H1 (cell line): ENCODE measurements at regions not wholly inside any gene's neighbourhood (a gene's known extent, or its start where the extent isn't known, plus 50 kb on each side); places are given as distances from the start of the nearest gene placed in this dataset.

Source experiments
- CTCF ChIA-PET: fragments of 300-600 bp; sonication (Branson Sonifier 250); formaldehyde crosslinking; loops from one replicate; lab custom pipeline; 2021; ENCODE audit not compliant: partially characterized antibody; lab: Charles Lee
- POLR2A ChIA-PET: fragments of 300-600 bp; sonication (Branson Sonifier 250); formaldehyde crosslinking; loops from one replicate; lab custom pipeline; 2021; ENCODE audit warnings: inconsistent platforms; ENCODE audit not compliant: partially characterized antibody; lab: Charles Lee
- DNase-seq, 2 experiments: peaks; one replicate each; pipeline versions ENCODE4 v3.0.0 to v3.0.0-alpha.2; 2010 to 2022; ENCODE audit warnings: low spot score in 2 of 2, low read depth in 1 of 2, mixed read lengths in 1 of 2
- FAIRE-seq: peaks from 2 replicates; lab custom pipeline; 2011; peaks lifted over from hg19 to GRCh38; lab: Jason Lieb, UNC
- H2AFZ ChIP-seq: 2 replicates; pipeline ENCODE4 v1.8.1; 2012; ENCODE audit warnings: low read length, inconsistent platforms
- H2AK5ac ChIP-seq: 2 replicates; pipeline ENCODE4 v1.6.1; 2013; ENCODE audit warnings: low read depth, low read length
- H2BK120ac ChIP-seq: replicated peaks from 2 replicates; pipeline ENCODE3; 2013; ENCODE audit warnings: low read depth, low read length, inconsistent platforms
- H2BK12ac ChIP-seq: 2 replicates; pipeline ENCODE4 v1.6.1; 2013; ENCODE audit warnings: low read depth, low read length
- H2BK15ac ChIP-seq: 2 replicates; pipeline ENCODE4 v1.6.1; 2013; ENCODE audit warnings: low read length
- H2BK20ac ChIP-seq: 2 replicates; pipeline ENCODE4 v1.6.1; 2013; ENCODE audit warnings: low read length
- H2BK5ac ChIP-seq: 2 replicates; pipeline ENCODE4 v1.6.1; 2013; ENCODE audit warnings: low read depth, low read length
- H3K14ac ChIP-seq: 2 replicates; pipeline ENCODE4 v1.6.1; 2013; ENCODE audit warnings: inconsistent platforms; ENCODE audit not compliant: insufficient read length
- H3K18ac ChIP-seq: 2 replicates; pipeline ENCODE4 v1.6.1; 2013; ENCODE audit warnings: low read length; ENCODE audit errors: extremely low read depth
- H3K23ac ChIP-seq: 2 replicates; pipeline ENCODE4 v1.6.1; 2013; ENCODE audit warnings: inconsistent platforms; ENCODE audit not compliant: insufficient read length
- H3K23me2 ChIP-seq: 2 replicates; pipeline ENCODE4 v1.6.1; 2013; ENCODE audit warnings: low read depth, low read length
- H3K27ac ChIP-seq: 2 replicates; pipeline ENCODE4 v1.6.1; 2011; ENCODE audit warnings: low read depth, low read length, inconsistent platforms
- H3K27me3 ChIP-seq, 4 experiments: replicated peaks in 1 of 4; 1 replicate in 1 of 4; 2 replicates in 3 of 4; pipeline versions ENCODE4 v1.6.1 to v1.8.1; 2011 to 2013; ENCODE audit warnings: low read length in 3 of 4, mild to moderate bottlenecking in 3 of 4, inconsistent platforms in 2 of 4, mixed read lengths in 2 of 4, moderate library complexity in 1 of 4; ENCODE audit not compliant: control insufficient read depth in 3 of 4, insufficient read depth in 3 of 4; ENCODE audit errors: extremely low read depth in 1 of 4
- H3K36me3 ChIP-seq, 4 experiments: 2 replicates each; pipeline versions ENCODE4 v1.6.1 to v1.8.1; 2011 to 2013; ENCODE audit warnings: mild to moderate bottlenecking in 4 of 4, low read length in 3 of 4, moderate library complexity in 2 of 4, control low read depth in 1 of 4, inconsistent platforms in 1 of 4; ENCODE audit not compliant: insufficient read depth in 4 of 4, control insufficient read depth in 2 of 4
- H3K4ac ChIP-seq: replicated peaks from 2 replicates; pipeline ENCODE3; 2013; ENCODE audit warnings: low read length, low read depth, mixed read lengths, inconsistent platforms; ENCODE audit not compliant: insufficient read length
- H3K4me1 ChIP-seq, 4 experiments: replicated peaks in 1 of 4; 1 replicate in 1 of 4; 2 replicates in 3 of 4; pipeline versions ENCODE4 v1.6.1 to v1.8.1; 2011 to 2013; ENCODE audit warnings: low read length in 3 of 4, inconsistent platforms in 2 of 4, mixed read lengths in 1 of 4; ENCODE audit not compliant: insufficient read depth in 4 of 4, control insufficient read depth in 3 of 4
- H3K4me2 ChIP-seq, 2 experiments: 2 replicates each; pipeline versions ENCODE4 v1.6.1 to v1.8.1; 2011 to 2013; ENCODE audit warnings: low read depth in 2 of 2, low read length in 2 of 2, control low read depth in 1 of 2, inconsistent platforms in 1 of 2, mild to moderate bottlenecking in 1 of 2; ENCODE audit not compliant: insufficient read depth in 1 of 2
- H3K4me3 ChIP-seq, 4 experiments: fragments of 200-600, 300-600 bp in 1 of 4; sonication (generic), shearing (Covaris generic), sonication (Bioruptor Twin) in 1 of 4; 2 replicates each; pipeline versions ENCODE4 v1.5.1 to v1.8.1; 2011 to 2016; ENCODE audit warnings: low read length in 4 of 4, low read depth in 3 of 4, control low read depth in 2 of 4, inconsistent platforms in 2 of 4, mild to moderate bottlenecking in 2 of 4, mixed read lengths in 1 of 4, moderate library complexity in 1 of 4; ENCODE audit not compliant: insufficient read depth in 2 of 4; ENCODE audit errors: extremely low read depth in 1 of 4
- H3K56ac ChIP-seq: replicated peaks from 2 replicates; pipeline ENCODE3; 2013; ENCODE audit warnings: low read depth, mild to moderate bottlenecking, mixed read lengths, low read length, inconsistent platforms; ENCODE audit not compliant: insufficient read length
- H3K79me1 ChIP-seq: 2 replicates; pipeline ENCODE4 v1.6.1; 2013; ENCODE audit warnings: low read depth, low read length, control low read depth
- H3K79me2 ChIP-seq, 2 experiments: 2 replicates each; pipeline versions ENCODE4 v1.6.1 to v1.8.1; 2012 to 2013; ENCODE audit warnings: low read length in 2 of 2, mild to moderate bottlenecking in 2 of 2, inconsistent platforms in 1 of 2; ENCODE audit not compliant: insufficient read depth in 2 of 2, control insufficient read depth in 1 of 2
- H3K9ac ChIP-seq, 4 experiments: replicated peaks in 1 of 4; 1 replicate in 1 of 4; 2 replicates in 3 of 4; pipeline versions ENCODE4 v1.6.1 to v1.8.1; 2011 to 2013; ENCODE audit warnings: low read depth in 3 of 4, low read length in 3 of 4, control low read depth in 2 of 4, mild to moderate bottlenecking in 2 of 4, moderate library complexity in 2 of 4, inconsistent platforms in 1 of 4; ENCODE audit errors: extremely low read depth in 1 of 4
- H3K9me3 ChIP-seq, 2 experiments: 2 replicates each; pipeline versions ENCODE4 v1.6.1 to v1.8.1; 2012 to 2013; ENCODE audit warnings: mild to moderate bottlenecking in 2 of 2, moderate library complexity in 2 of 2, control low read depth in 1 of 2, inconsistent platforms in 1 of 2, low read depth in 1 of 2, low read length in 1 of 2, mixed read lengths in 1 of 2; ENCODE audit not compliant: insufficient read depth in 2 of 2
- H4K20me1 ChIP-seq, 2 experiments: replicated peaks in 1 of 2; 2 replicates each; pipeline versions ENCODE3 to v1.8.1; 2011 to 2013; ENCODE audit warnings: inconsistent platforms in 2 of 2, low read length in 2 of 2, mild to moderate bottlenecking in 1 of 2; ENCODE audit not compliant: insufficient read depth in 2 of 2, control insufficient read depth in 1 of 2
- H4K5ac ChIP-seq: 2 replicates; pipeline ENCODE4 v1.6.1; 2013; ENCODE audit warnings: low read length, low read depth, mixed read lengths, inconsistent platforms; ENCODE audit not compliant: insufficient read length
- H4K8ac ChIP-seq: 2 replicates; pipeline ENCODE4 v1.8.0; 2013; ENCODE audit warnings: mild to moderate bottlenecking, moderate library complexity, low read length, inconsistent platforms; ENCODE audit not compliant: insufficient read depth; ENCODE audit errors: extremely low read depth
- H4K91ac ChIP-seq: replicated peaks from 2 replicates; pipeline ENCODE3; 2013; ENCODE audit warnings: low read length, mixed read lengths, inconsistent platforms; ENCODE audit not compliant: insufficient read length
- CTBP2 ChIP-seq: IDR thresholded peaks from 2 replicates; pipeline ENCODE4 v1.7.0; 2011; ENCODE audit warnings: borderline replicate concordance, mild to moderate bottlenecking, moderate library complexity, mixed read lengths, low read length; ENCODE audit not compliant: insufficient read depth, insufficient read length
- GTF2F1 ChIP-seq: IDR thresholded peaks from 2 replicates; pipeline ENCODE4 v1.6.1; 2012; ENCODE audit warnings: low read depth, low read length, improper control_type of control experiment, borderline replicate concordance
- NANOG ChIP-seq: IDR thresholded peaks from 2 replicates; pipeline ENCODE4 v1.6.1; 2011; ENCODE audit warnings: low read length, low read depth, mild to moderate bottlenecking, inconsistent platforms; ENCODE audit not compliant: insufficient read depth, poor library complexity, severe bottlenecking
- POLR2A ChIP-seq, 2 experiments: IDR thresholded peaks; 1 replicate in 1 of 2; 2 replicates in 1 of 2; pipeline ENCODE4 v1.6.1; 2011; ENCODE audit warnings: low read depth in 2 of 2, low read length in 2 of 2, mild to moderate bottlenecking in 2 of 2; ENCODE audit errors: control extremely low read depth in 1 of 2
- WGBS, 2 experiments: shearing (Covaris generic) in 1 of 2; methylation state at CpG; one replicate each; pipeline versions ENCODE4 v1.1.6 to v1.1.7; 2013 to 2015; ENCODE audit warnings: low lambda C conversion rate in 2 of 2, mixed read lengths in 2 of 2, inconsistent platforms in 1 of 2, low coverage in 1 of 2, missing lambda C conversion rate in 1 of 2; ENCODE audit not compliant: insufficient replicate concordance in 2 of 2, insufficient coverage in 1 of 2, insufficient read length in 1 of 2; ENCODE audit errors: extremely low coverage in 1 of 2, missing lambda C conversion rate in 1 of 2; 5-methylcytosine and 5-hydroxymethylcytosine counted together

GRCh38 chr10:8534891-8535290, 480.4 kb downstream of the GATA3 start:
- H3K27me3 ChIP-seq, result no peaks in the 10 kb centered on the region
- no peak overlapping the region for H4K91ac ChIP-seq
- H3K18ac ChIP-seq, result no peak overlapping the region
- no peak overlapping the region for H2AK5ac ChIP-seq
- H2BK12ac ChIP-seq, result no peak overlapping the region
- H4K5ac ChIP-seq, result no peak overlapping the region
- FAIRE-seq (no peak), DNase-seq (no peak)
- H3K14ac ChIP-seq, result no peak overlapping the region
- ChIA-PET CTCF (interaction anchor here (1.0 to 1.5 kb wide), 2 partner anchors 11 to 13 kb away, joined by 3 read pairs; no protein-coding TSS in a partner anchor), POLR2A (no interaction called here)
- no peak overlapping the region for H2BK20ac ChIP-seq
- no peak overlapping the region for H2BK15ac ChIP-seq
- no peak for TF ChIP-seq GTF2F1
- no peak for TF ChIP-seq NANOG
- TF ChIP-seq CTBP2, result no peak
- no peak for TF ChIP-seq POLR2A (IDR thresholded peaks at IDR 0.05; ENCODE audit: control extremely low read depth in 1 of 2, low read depth in 2 of 2, low read length in 2 of 2)
- H2AFZ ChIP-seq, result no peak overlapping the region
- no peak overlapping the region for H3K4me2 ChIP-seq
- H3K79me2 ChIP-seq, result no peaks in the 10 kb centered on the region
- no peak overlapping the region for H3K23ac ChIP-seq
- H3K4me3 ChIP-seq, result no peak overlapping the region
- no peak overlapping the region for H2BK120ac ChIP-seq
- H3K4me1 ChIP-seq, result no peaks in the 10 kb centered on the region
- no peak overlapping the region for H3K56ac ChIP-seq
- no peaks in the 10 kb centered on the region for H4K20me1 ChIP-seq
- H4K8ac ChIP-seq, result no peak overlapping the region
- H3K36me3 ChIP-seq, result no peaks in the 10 kb centered on the region
- H3K23me2 ChIP-seq, result no peaks in the 10 kb centered on the region
- H2BK5ac ChIP-seq, result no peak overlapping the region
- H3K4ac ChIP-seq, result no peak overlapping the region
- H3K9me3 ChIP-seq, result no peaks in the 10 kb centered on the region
- WGBS, 2 experiments, result 92% methylated on average over 4 of the region's 4 CpGs; no CpG with 5 or more reads in 1 of the 2 experiments
- H3K27ac ChIP-seq, result no peak overlapping the region
- H3K9ac ChIP-seq, result no peak overlapping the region
- H3K79me1 ChIP-seq, result no peaks in the 10 kb centered on the region
